H1 (cell line): ENCODE measurements at regions not wholly inside any gene's neighbourhood (a gene's known extent, or its start where the extent isn't known, plus 50 kb on each side); places are given as distances from the start of the nearest gene placed in this dataset.

ENCODE experiments used
- CTCF ChIA-PET: fragments of 300-600 bp; sonication (Branson Sonifier 250); formaldehyde crosslinking; loops from one replicate; lab custom pipeline; 2021; ENCODE audit not compliant: partially characterized antibody; lab: Charles Lee
- POLR2A ChIA-PET: fragments of 300-600 bp; sonication (Branson Sonifier 250); formaldehyde crosslinking; loops from one replicate; lab custom pipeline; 2021; ENCODE audit warnings: inconsistent platforms; ENCODE audit not compliant: partially characterized antibody; lab: Charles Lee
- DNase-seq, 2 experiments: peaks; one replicate each; pipeline versions ENCODE4 v3.0.0 to v3.0.0-alpha.2; 2010 to 2022; ENCODE audit warnings: low spot score in 2 of 2, low read depth in 1 of 2, mixed read lengths in 1 of 2
- FAIRE-seq: peaks from 2 replicates; lab custom pipeline; 2011; peaks lifted over from hg19 to GRCh38; lab: Jason Lieb, UNC
- H2AFZ ChIP-seq: 2 replicates; pipeline ENCODE4 v1.8.1; 2012; ENCODE audit warnings: low read length, inconsistent platforms
- H2AK5ac ChIP-seq: 2 replicates; pipeline ENCODE4 v1.6.1; 2013; ENCODE audit warnings: low read depth, low read length
- H2BK120ac ChIP-seq: replicated peaks from 2 replicates; pipeline ENCODE3; 2013; ENCODE audit warnings: low read depth, low read length, inconsistent platforms
- H2BK12ac ChIP-seq: 2 replicates; pipeline ENCODE4 v1.6.1; 2013; ENCODE audit warnings: low read depth, low read length
- H2BK15ac ChIP-seq: 2 replicates; pipeline ENCODE4 v1.6.1; 2013; ENCODE audit warnings: low read length
- H2BK20ac ChIP-seq: 2 replicates; pipeline ENCODE4 v1.6.1; 2013; ENCODE audit warnings: low read length
- H2BK5ac ChIP-seq: 2 replicates; pipeline ENCODE4 v1.6.1; 2013; ENCODE audit warnings: low read depth, low read length
- H3K14ac ChIP-seq: 2 replicates; pipeline ENCODE4 v1.6.1; 2013; ENCODE audit warnings: inconsistent platforms; ENCODE audit not compliant: insufficient read length
- H3K18ac ChIP-seq: 2 replicates; pipeline ENCODE4 v1.6.1; 2013; ENCODE audit warnings: low read length; ENCODE audit errors: extremely low read depth
- H3K23ac ChIP-seq: 2 replicates; pipeline ENCODE4 v1.6.1; 2013; ENCODE audit warnings: inconsistent platforms; ENCODE audit not compliant: insufficient read length
- H3K23me2 ChIP-seq: 2 replicates; pipeline ENCODE4 v1.6.1; 2013; ENCODE audit warnings: low read depth, low read length
- H3K27ac ChIP-seq: 2 replicates; pipeline ENCODE4 v1.6.1; 2011; ENCODE audit warnings: low read depth, low read length, inconsistent platforms
- H3K27me3 ChIP-seq, 4 experiments: replicated peaks in 1 of 4; 1 replicate in 1 of 4; 2 replicates in 3 of 4; pipeline versions ENCODE4 v1.6.1 to v1.8.1; 2011 to 2013; ENCODE audit warnings: low read length in 3 of 4, mild to moderate bottlenecking in 3 of 4, inconsistent platforms in 2 of 4, mixed read lengths in 2 of 4, moderate library complexity in 1 of 4; ENCODE audit not compliant: control insufficient read depth in 3 of 4, insufficient read depth in 3 of 4; ENCODE audit errors: extremely low read depth in 1 of 4
- H3K36me3 ChIP-seq, 4 experiments: 2 replicates each; pipeline versions ENCODE4 v1.6.1 to v1.8.1; 2011 to 2013; ENCODE audit warnings: mild to moderate bottlenecking in 4 of 4, low read length in 3 of 4, moderate library complexity in 2 of 4, control low read depth in 1 of 4, inconsistent platforms in 1 of 4; ENCODE audit not compliant: insufficient read depth in 4 of 4, control insufficient read depth in 2 of 4
- H3K4ac ChIP-seq: replicated peaks from 2 replicates; pipeline ENCODE3; 2013; ENCODE audit warnings: low read length, low read depth, mixed read lengths, inconsistent platforms; ENCODE audit not compliant: insufficient read length
- H3K4me1 ChIP-seq, 4 experiments: replicated peaks in 1 of 4; 1 replicate in 1 of 4; 2 replicates in 3 of 4; pipeline versions ENCODE4 v1.6.1 to v1.8.1; 2011 to 2013; ENCODE audit warnings: low read length in 3 of 4, inconsistent platforms in 2 of 4, mixed read lengths in 1 of 4; ENCODE audit not compliant: insufficient read depth in 4 of 4, control insufficient read depth in 3 of 4
- H3K4me2 ChIP-seq, 2 experiments: 2 replicates each; pipeline versions ENCODE4 v1.6.1 to v1.8.1; 2011 to 2013; ENCODE audit warnings: low read depth in 2 of 2, low read length in 2 of 2, control low read depth in 1 of 2, inconsistent platforms in 1 of 2, mild to moderate bottlenecking in 1 of 2; ENCODE audit not compliant: insufficient read depth in 1 of 2
- H3K4me3 ChIP-seq, 4 experiments: fragments of 200-600, 300-600 bp in 1 of 4; sonication (generic), shearing (Covaris generic), sonication (Bioruptor Twin) in 1 of 4; 2 replicates each; pipeline versions ENCODE4 v1.5.1 to v1.8.1; 2011 to 2016; ENCODE audit warnings: low read length in 4 of 4, low read depth in 3 of 4, control low read depth in 2 of 4, inconsistent platforms in 2 of 4, mild to moderate bottlenecking in 2 of 4, mixed read lengths in 1 of 4, moderate library complexity in 1 of 4; ENCODE audit not compliant: insufficient read depth in 2 of 4; ENCODE audit errors: extremely low read depth in 1 of 4
- H3K56ac ChIP-seq: replicated peaks from 2 replicates; pipeline ENCODE3; 2013; ENCODE audit warnings: low read depth, mild to moderate bottlenecking, mixed read lengths, low read length, inconsistent platforms; ENCODE audit not compliant: insufficient read length
- H3K79me1 ChIP-seq: 2 replicates; pipeline ENCODE4 v1.6.1; 2013; ENCODE audit warnings: low read depth, low read length, control low read depth
- H3K79me2 ChIP-seq, 2 experiments: 2 replicates each; pipeline versions ENCODE4 v1.6.1 to v1.8.1; 2012 to 2013; ENCODE audit warnings: low read length in 2 of 2, mild to moderate bottlenecking in 2 of 2, inconsistent platforms in 1 of 2; ENCODE audit not compliant: insufficient read depth in 2 of 2, control insufficient read depth in 1 of 2
- H3K9ac ChIP-seq, 4 experiments: replicated peaks in 1 of 4; 1 replicate in 1 of 4; 2 replicates in 3 of 4; pipeline versions ENCODE4 v1.6.1 to v1.8.1; 2011 to 2013; ENCODE audit warnings: low read depth in 3 of 4, low read length in 3 of 4, control low read depth in 2 of 4, mild to moderate bottlenecking in 2 of 4, moderate library complexity in 2 of 4, inconsistent platforms in 1 of 4; ENCODE audit errors: extremely low read depth in 1 of 4
- H3K9me3 ChIP-seq, 2 experiments: 2 replicates each; pipeline versions ENCODE4 v1.6.1 to v1.8.1; 2012 to 2013; ENCODE audit warnings: mild to moderate bottlenecking in 2 of 2, moderate library complexity in 2 of 2, control low read depth in 1 of 2, inconsistent platforms in 1 of 2, low read depth in 1 of 2, low read length in 1 of 2, mixed read lengths in 1 of 2; ENCODE audit not compliant: insufficient read depth in 2 of 2
- H4K20me1 ChIP-seq, 2 experiments: replicated peaks in 1 of 2; 2 replicates each; pipeline versions ENCODE3 to v1.8.1; 2011 to 2013; ENCODE audit warnings: inconsistent platforms in 2 of 2, low read length in 2 of 2, mild to moderate bottlenecking in 1 of 2; ENCODE audit not compliant: insufficient read depth in 2 of 2, control insufficient read depth in 1 of 2
- H4K5ac ChIP-seq: 2 replicates; pipeline ENCODE4 v1.6.1; 2013; ENCODE audit warnings: low read length, low read depth, mixed read lengths, inconsistent platforms; ENCODE audit not compliant: insufficient read length
- H4K8ac ChIP-seq: 2 replicates; pipeline ENCODE4 v1.8.0; 2013; ENCODE audit warnings: mild to moderate bottlenecking, moderate library complexity, low read length, inconsistent platforms; ENCODE audit not compliant: insufficient read depth; ENCODE audit errors: extremely low read depth
- H4K91ac ChIP-seq: replicated peaks from 2 replicates; pipeline ENCODE3; 2013; ENCODE audit warnings: low read length, mixed read lengths, inconsistent platforms; ENCODE audit not compliant: insufficient read length
- BACH1 ChIP-seq: IDR thresholded peaks from 2 replicates; pipeline ENCODE4 v1.6.1; 2012; ENCODE audit warnings: low read length, improper control_type of control experiment
- CBX8 ChIP-seq: fragments of 300-800, 300-1000 bp; sonication (generic); IDR thresholded peaks from 2 replicates; pipeline ENCODE4 v1.7.1; 2016; ENCODE audit warnings: low read depth, low read length, borderline replicate concordance
- EGR1 ChIP-seq: IDR thresholded peaks from 2 replicates; pipeline ENCODE4 v1.6.1; 2011; ENCODE audit warnings: low read depth, low read length, borderline replicate concordance
- EZH2 ChIP-seq: fragments of 200-600 bp; sonication (generic); IDR thresholded peaks from 2 replicates; pipeline ENCODE4 v1.7.1; 2012; ENCODE audit warnings: low read depth, mild to moderate bottlenecking, moderate library complexity, low read length, inconsistent platforms; ENCODE audit not compliant: severe bottlenecking
- JUND ChIP-seq: IDR thresholded peaks from 2 replicates; pipeline ENCODE4 v1.6.1; 2011; ENCODE audit warnings: mild to moderate bottlenecking, improper control_type of control experiment, low read length
- POLR2A ChIP-seq, 2 experiments: IDR thresholded peaks; 1 replicate in 1 of 2; 2 replicates in 1 of 2; pipeline ENCODE4 v1.6.1; 2011; ENCODE audit warnings: low read depth in 2 of 2, low read length in 2 of 2, mild to moderate bottlenecking in 2 of 2; ENCODE audit errors: control extremely low read depth in 1 of 2
- POU5F1 ChIP-seq: IDR thresholded peaks from 2 replicates; pipeline ENCODE4 v1.6.1; 2011; ENCODE audit warnings: low read depth, mild to moderate bottlenecking, low read length, moderate library complexity
- RAD21 ChIP-seq, 2 experiments: IDR thresholded peaks in 1 of 2; conservative IDR thresholded peaks in 1 of 2; 2 replicates each; pipeline ENCODE4 v1.6.1; 2011; ENCODE audit warnings: low read depth in 2 of 2, low read length in 2 of 2, improper control_type of control experiment in 1 of 2, inconsistent platforms in 1 of 2, mild to moderate bottlenecking in 1 of 2, moderate library complexity in 1 of 2
- SIX5 ChIP-seq: IDR thresholded peaks from 2 replicates; pipeline ENCODE4 v1.6.1; 2011; ENCODE audit warnings: mild to moderate bottlenecking, low read depth, low read length
- TEAD4 ChIP-seq: IDR thresholded peaks from 2 replicates; pipeline ENCODE4 v1.6.1; 2012; ENCODE audit warnings: low read depth, low read length, inconsistent platforms, mixed read lengths
- WGBS, 2 experiments: shearing (Covaris generic) in 1 of 2; methylation state at CpG; one replicate each; pipeline versions ENCODE4 v1.1.6 to v1.1.7; 2013 to 2015; ENCODE audit warnings: low lambda C conversion rate in 2 of 2, mixed read lengths in 2 of 2, inconsistent platforms in 1 of 2, low coverage in 1 of 2, missing lambda C conversion rate in 1 of 2; ENCODE audit not compliant: insufficient replicate concordance in 2 of 2, insufficient coverage in 1 of 2, insufficient read length in 1 of 2; ENCODE audit errors: extremely low coverage in 1 of 2, missing lambda C conversion rate in 1 of 2; 5-methylcytosine and 5-hydroxymethylcytosine counted together

DNA sequence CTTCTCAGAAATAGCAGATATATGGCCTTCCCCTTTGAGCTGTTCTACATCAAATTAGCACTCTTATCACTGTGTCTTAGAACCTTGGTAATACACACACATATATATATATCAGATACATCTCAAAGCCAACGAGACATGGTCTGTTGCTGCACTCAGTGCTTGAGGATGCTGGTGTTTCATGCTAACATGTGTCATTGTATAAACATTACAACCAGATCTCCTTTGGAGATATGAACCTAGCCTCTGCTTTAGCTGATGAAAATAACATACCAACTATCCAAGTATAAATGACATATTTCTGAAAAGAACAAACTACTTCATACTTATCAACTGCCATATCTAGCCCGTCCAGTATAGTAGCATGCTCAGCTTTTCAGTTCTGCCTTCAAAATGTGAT lies 226.7 kb upstream of the HNRNPA3 start:
- ChIA-PET CTCF (interaction anchor here (0.7 to 1.1 kb wide), 2 partner anchors 332 to 348 kb away, joined by 3 read pairs; no protein-coding TSS in a partner anchor), POLR2A (interaction anchor here (0.6 kb wide), 1 partner anchor 185 kb away, joined by 3 read pairs; no protein-coding TSS in a partner anchor)
- no peak overlapping the region for H2AK5ac ChIP-seq
- H4K5ac ChIP-seq, result no peak overlapping the region
- no peak overlapping the region for H3K27ac ChIP-seq
- H3K9me3 ChIP-seq, result no peaks in the 10 kb centered on the region
- no peak overlapping the region for H3K23ac ChIP-seq
- no peak overlapping the region for H3K4me2 ChIP-seq
- 85% methylated on average over 2 of the region's 2 CpGs; no CpG with 5 or more reads in 1 of the 2 experiments for WGBS, 2 experiments
- H3K56ac ChIP-seq, result no peak overlapping the region
- H2AFZ ChIP-seq, result no peak overlapping the region
- H3K4ac ChIP-seq, result no peak overlapping the region
- no peak overlapping the region for H2BK20ac ChIP-seq
- H2BK12ac ChIP-seq, result no peak overlapping the region
- H4K8ac ChIP-seq, result no peak overlapping the region
- H3K79me2 ChIP-seq, result no peaks in the 10 kb centered on the region
- no peak overlapping the region for H3K14ac ChIP-seq
- H3K4me1 ChIP-seq, result no peaks in the 10 kb centered on the region
- no peak overlapping the region for H2BK15ac ChIP-seq
- H2BK5ac ChIP-seq, result no peak overlapping the region
- no peaks in the 10 kb centered on the region for H3K27me3 ChIP-seq
- no peak overlapping the region for H3K4me3 ChIP-seq
- H4K20me1 ChIP-seq, result no peaks in the 10 kb centered on the region
- no peak overlapping the region for H4K91ac ChIP-seq
- H3K36me3 ChIP-seq, result no peaks in the 10 kb centered on the region
- H2BK120ac ChIP-seq, result no peak overlapping the region
- no peak overlapping the region for H3K18ac ChIP-seq
- FAIRE-seq (no peak), DNase-seq (no peak)
- H3K79me1 ChIP-seq, result no peaks in the 10 kb centered on the region
- no peak overlapping the region for H3K9ac ChIP-seq
- H3K23me2 ChIP-seq, result no peaks in the 10 kb centered on the region; the same call in 1 of the 2 replicates
- TF ChIP-seq POLR2A (IDR thresholded peaks at IDR 0.05; ENCODE audit: control extremely low read depth in 1 of 2, low read depth in 2 of 2, low read length in 2 of 2) (no peak), CBX8 (no peak), SIX5 (no peak), POU5F1 (no peak), EGR1 (no peak), EZH2 (no peak), JUND (no peak), BACH1 (no peak), RAD21 (IDR thresholded peaks at IDR 0.05 in 1 of 2, conservative IDR thresholded peaks at IDR 0.05 in 1 of 2; ENCODE audit: low read depth in 2 of 2, low read length in 2 of 2) (no peak), TEAD4 (no peak)
